Neural cell (in vitro differentiated cells): ENCODE measurements at regions not wholly inside any gene's neighbourhood (a gene's known extent, or its start where the extent isn't known, plus 50 kb on each side); places are given as distances from the start of the nearest gene placed in this dataset.

Source experiments
- H2AFZ ChIP-seq: fragments of 200-600, 300-800 bp; sonication (generic), shearing (Covaris generic); 2 replicates; pipeline ENCODE4 v1.6.0; 2014; ENCODE audit warnings: low read depth, mild to moderate bottlenecking, antibody characterized with exemption, low read length, moderate library complexity
- H3F3A ChIP-seq: fragments of 200-600 bp; shearing (Covaris generic); 2 replicates; pipeline ENCODE4 v1.6.1; 2016; ENCODE audit warnings: mild to moderate bottlenecking, moderate library complexity, mixed read lengths, antibody characterized with exemption, low read length; ENCODE audit not compliant: insufficient read depth, poor library complexity, severe bottlenecking
- H3K27ac ChIP-seq: fragments of 200-600, 300-800 bp; sonication (generic), shearing (Covaris generic); 2 replicates; pipeline ENCODE4 v1.5.1; 2014; ENCODE audit warnings: mild to moderate bottlenecking, low read length, moderate library complexity
- H3K27me3 ChIP-seq: fragments of 300-800, 200-600 bp; sonication (generic), shearing (Covaris generic); 2 replicates; pipeline ENCODE4 v1.6.0; 2014; ENCODE audit warnings: mild to moderate bottlenecking, low read depth, low read length, moderate library complexity; ENCODE audit not compliant: insufficient read depth
- H3K36me3 ChIP-seq: fragments of 300-800, 200-600 bp; sonication (generic), shearing (Covaris generic); 2 replicates; pipeline ENCODE4 v1.5.1; 2014; ENCODE audit warnings: mild to moderate bottlenecking, antibody characterized with exemption, low read length, moderate library complexity; ENCODE audit not compliant: insufficient read depth
- H3K4me2 ChIP-seq: fragments of 300-800, 200-600 bp; sonication (generic), shearing (Covaris generic); 2 replicates; pipeline ENCODE4 v1.6.0; 2014; ENCODE audit warnings: mild to moderate bottlenecking, low read length
- H3K4me3 ChIP-seq: fragments of 300-800, 200-600 bp; sonication (generic), shearing (Covaris generic); 2 replicates; pipeline ENCODE4 v1.5.1; 2014; ENCODE audit warnings: mild to moderate bottlenecking, low read length, moderate library complexity
- H3K79me2 ChIP-seq: fragments of 200-600 bp; shearing (Covaris generic); replicated peaks from 2 replicates; pipeline ENCODE4 v1.6.0; 2014; ENCODE audit warnings: mild to moderate bottlenecking, low read length, moderate library complexity; ENCODE audit not compliant: insufficient read depth
- H3K9ac ChIP-seq: fragments of 300-800, 200-600 bp; sonication (generic), shearing (Covaris generic); 2 replicates; pipeline ENCODE4 v1.6.1; 2016; ENCODE audit warnings: mild to moderate bottlenecking, low read length, mixed read lengths
- H3K9me2 ChIP-seq: fragments of 200-600 bp; shearing (Covaris generic); 2 replicates; pipeline ENCODE4 v1.6.1; 2016; ENCODE audit warnings: mild to moderate bottlenecking, low read length, mixed read lengths; ENCODE audit not compliant: insufficient read depth
- H3K9me3 ChIP-seq: fragments of 200-600, 300-800 bp; sonication (generic), shearing (Covaris generic); 2 replicates; pipeline ENCODE4 v1.6.1; 2016; ENCODE audit warnings: mild to moderate bottlenecking, mixed run types, low read length, moderate library complexity, mixed read lengths
- H4K20me1 ChIP-seq: fragments of 200-600 bp; shearing (Covaris generic); 2 replicates; pipeline ENCODE4 v1.6.1; 2016; ENCODE audit warnings: mild to moderate bottlenecking, mixed run types; ENCODE audit not compliant: insufficient read depth
- EP300 ChIP-seq: fragments of 450-650 bp; conservative IDR thresholded peaks from 2 replicates; pipeline ENCODE4 v1.6.1; 2014; ENCODE audit warnings: antibody characterized with exemption, mild to moderate bottlenecking, moderate library complexity; ENCODE audit not compliant: poor library complexity, severe bottlenecking
- EZH2 ChIP-seq: fragments of 200-600, 300-800 bp; shearing (Covaris generic), sonication (generic); IDR thresholded peaks from 2 replicates; pipeline ENCODE4 v1.6.1; 2014; ENCODE audit warnings: antibody characterized with exemption, low read length, borderline replicate concordance, mild to moderate bottlenecking; ENCODE audit not compliant: insufficient read depth, poor library complexity, severe bottlenecking
- MXI1 ChIP-seq: fragments of 450-650 bp; conservative IDR thresholded peaks from 2 replicates; pipeline ENCODE4 v1.6.1; 2014; ENCODE audit warnings: antibody characterized with exemption, mild to moderate bottlenecking; ENCODE audit not compliant: poor library complexity, severe bottlenecking
- POLR2AphosphoS5 ChIP-seq: IDR thresholded peaks from 2 replicates; pipeline ENCODE4 v1.6.1; 2012
- RAD21 ChIP-seq: fragments of 450-650 bp; conservative IDR thresholded peaks from 2 replicates; pipeline ENCODE4 v1.6.1; 2014; ENCODE audit warnings: antibody characterized with exemption, mild to moderate bottlenecking, moderate library complexity
- SMC3 ChIP-seq: fragments of 450-650 bp; conservative IDR thresholded peaks from 2 replicates; pipeline ENCODE4 v1.6.1; 2014; ENCODE audit warnings: antibody characterized with exemption, mild to moderate bottlenecking, moderate library complexity; ENCODE audit not compliant: poor library complexity
- TAF1 ChIP-seq: IDR thresholded peaks from 2 replicates; pipeline ENCODE4 v1.6.1; 2012; ENCODE audit warnings: low read depth
- TF ChIP-seq, protein P1 (sequence below): fragments of 450-650 bp; IDR thresholded peaks from 2 replicates; pipeline ENCODE4 v1.5.1; 2014; ENCODE audit warnings: antibody characterized with exemption, mild to moderate bottlenecking, moderate library complexity; ENCODE audit not compliant: poor library complexity, severe bottlenecking
- TF ChIP-seq, protein P2 (sequence below): IDR thresholded peaks from 2 replicates; pipeline ENCODE4 v1.6.1; 2012; ENCODE audit warnings: borderline replicate concordance

- no peak overlapping the region for H2AFZ ChIP-seq
- TF ChIP-seq, protein P1, sequence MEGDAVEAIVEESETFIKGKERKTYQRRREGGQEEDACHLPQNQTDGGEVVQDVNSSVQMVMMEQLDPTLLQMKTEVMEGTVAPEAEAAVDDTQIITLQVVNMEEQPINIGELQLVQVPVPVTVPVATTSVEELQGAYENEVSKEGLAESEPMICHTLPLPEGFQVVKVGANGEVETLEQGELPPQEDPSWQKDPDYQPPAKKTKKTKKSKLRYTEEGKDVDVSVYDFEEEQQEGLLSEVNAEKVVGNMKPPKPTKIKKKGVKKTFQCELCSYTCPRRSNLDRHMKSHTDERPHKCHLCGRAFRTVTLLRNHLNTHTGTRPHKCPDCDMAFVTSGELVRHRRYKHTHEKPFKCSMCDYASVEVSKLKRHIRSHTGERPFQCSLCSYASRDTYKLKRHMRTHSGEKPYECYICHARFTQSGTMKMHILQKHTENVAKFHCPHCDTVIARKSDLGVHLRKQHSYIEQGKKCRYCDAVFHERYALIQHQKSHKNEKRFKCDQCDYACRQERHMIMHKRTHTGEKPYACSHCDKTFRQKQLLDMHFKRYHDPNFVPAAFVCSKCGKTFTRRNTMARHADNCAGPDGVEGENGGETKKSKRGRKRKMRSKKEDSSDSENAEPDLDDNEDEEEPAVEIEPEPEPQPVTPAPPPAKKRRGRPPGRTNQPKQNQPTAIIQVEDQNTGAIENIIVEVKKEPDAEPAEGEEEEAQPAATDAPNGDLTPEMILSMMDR, result no peak
- TF ChIP-seq EZH2 (no peak), EP300 (no peak), POLR2AphosphoS5 (no peak), SMC3 (no peak), TAF1 (no peak), RAD21 (no peak), MXI1 (no peak)
- TF ChIP-seq, protein P2, sequence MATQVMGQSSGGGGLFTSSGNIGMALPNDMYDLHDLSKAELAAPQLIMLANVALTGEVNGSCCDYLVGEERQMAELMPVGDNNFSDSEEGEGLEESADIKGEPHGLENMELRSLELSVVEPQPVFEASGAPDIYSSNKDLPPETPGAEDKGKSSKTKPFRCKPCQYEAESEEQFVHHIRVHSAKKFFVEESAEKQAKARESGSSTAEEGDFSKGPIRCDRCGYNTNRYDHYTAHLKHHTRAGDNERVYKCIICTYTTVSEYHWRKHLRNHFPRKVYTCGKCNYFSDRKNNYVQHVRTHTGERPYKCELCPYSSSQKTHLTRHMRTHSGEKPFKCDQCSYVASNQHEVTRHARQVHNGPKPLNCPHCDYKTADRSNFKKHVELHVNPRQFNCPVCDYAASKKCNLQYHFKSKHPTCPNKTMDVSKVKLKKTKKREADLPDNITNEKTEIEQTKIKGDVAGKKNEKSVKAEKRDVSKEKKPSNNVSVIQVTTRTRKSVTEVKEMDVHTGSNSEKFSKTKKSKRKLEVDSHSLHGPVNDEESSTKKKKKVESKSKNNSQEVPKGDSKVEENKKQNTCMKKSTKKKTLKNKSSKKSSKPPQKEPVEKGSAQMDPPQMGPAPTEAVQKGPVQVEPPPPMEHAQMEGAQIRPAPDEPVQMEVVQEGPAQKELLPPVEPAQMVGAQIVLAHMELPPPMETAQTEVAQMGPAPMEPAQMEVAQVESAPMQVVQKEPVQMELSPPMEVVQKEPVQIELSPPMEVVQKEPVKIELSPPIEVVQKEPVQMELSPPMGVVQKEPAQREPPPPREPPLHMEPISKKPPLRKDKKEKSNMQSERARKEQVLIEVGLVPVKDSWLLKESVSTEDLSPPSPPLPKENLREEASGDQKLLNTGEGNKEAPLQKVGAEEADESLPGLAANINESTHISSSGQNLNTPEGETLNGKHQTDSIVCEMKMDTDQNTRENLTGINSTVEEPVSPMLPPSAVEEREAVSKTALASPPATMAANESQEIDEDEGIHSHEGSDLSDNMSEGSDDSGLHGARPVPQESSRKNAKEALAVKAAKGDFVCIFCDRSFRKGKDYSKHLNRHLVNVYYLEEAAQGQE, result no peak
Observed at GRCh38 chr2:187748958-187749357, 194.7 kb upstream of the TFPI start.

GRCh38 chr2:187749804-187750431 lies 195.7 kb upstream of the TFPI start:
- H3K27me3 ChIP-seq, result no peaks in the 10 kb centered on the region
- H3K4me2 ChIP-seq, result no peak overlapping the region
- no peaks in the 10 kb centered on the region for H3K9me3 ChIP-seq
- no peaks in the 10 kb centered on the region for H3F3A ChIP-seq
- TF ChIP-seq POLR2AphosphoS5, result no peak
- H2AFZ ChIP-seq, result no peak overlapping the region
- H3K4me3 ChIP-seq, result no peak overlapping the region
- no peaks in the 10 kb centered on the region for H3K9me2 ChIP-seq
- no peaks in the 10 kb centered on the region for H3K79me2 ChIP-seq
- no peak overlapping the region for H3K27ac ChIP-seq
- no peak overlapping the region for H3K9ac ChIP-seq
- no peaks in the 10 kb centered on the region for H4K20me1 ChIP-seq
- no peaks in the 10 kb centered on the region for H3K36me3 ChIP-seq

More at GRCh38 chr2:187748958-187749357, 194.7 kb upstream of the TFPI start:
- no peak overlapping the region for H3K27ac ChIP-seq
- H3K9ac ChIP-seq, result no peak overlapping the region
- no peaks in the 10 kb centered on the region for H3F3A ChIP-seq
- no peaks in the 10 kb centered on the region for H4K20me1 ChIP-seq
- no peak overlapping the region for H3K4me3 ChIP-seq
- H3K36me3 ChIP-seq, result no peaks in the 10 kb centered on the region
- H3K4me2 ChIP-seq, result no peak overlapping the region
- H3K9me2 ChIP-seq, result no peaks in the 10 kb centered on the region
- no peaks in the 10 kb centered on the region for H3K27me3 ChIP-seq
- no peaks in the 10 kb centered on the region for H3K9me3 ChIP-seq
- H3K79me2 ChIP-seq, result no peaks in the 10 kb centered on the region

DNA sequence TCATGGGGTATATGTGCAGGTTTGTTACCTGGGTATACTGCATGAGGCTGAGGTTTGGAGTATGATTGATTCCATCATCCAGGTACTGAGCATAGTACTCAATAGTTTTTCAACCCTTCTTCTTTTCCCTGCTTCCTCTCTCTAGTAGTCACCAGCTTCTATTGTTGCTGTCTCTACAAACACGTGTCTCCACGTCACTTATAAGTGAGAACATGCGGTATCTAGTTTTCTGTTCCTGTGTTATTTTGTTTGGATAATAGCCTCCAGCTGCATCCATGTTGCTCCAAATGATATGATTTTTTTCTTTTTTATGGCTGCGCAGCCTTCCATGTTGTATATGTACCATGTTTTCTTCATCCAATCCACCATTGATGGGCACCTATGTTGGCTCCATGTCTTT lies 214.8 kb upstream of the TFPI start:
- TF ChIP-seq TAF1 (no peak), RAD21 (no peak), EZH2 (no peak), POLR2AphosphoS5 (no peak), SMC3 (no peak), MXI1 (no peak), EP300 (no peak)
- TF ChIP-seq, protein P1, result no peak
- TF ChIP-seq, protein P2, result no peak
- Histone ChIP-seq H3K27me3 (no peaks in the 10 kb centered on the region), H3K36me3 (no peaks in the 10 kb centered on the region), H3K27ac (no peak overlapping the region), H3F3A (no peaks in the 10 kb centered on the region), H3K9me3 (no peaks in the 10 kb centered on the region), H3K4me2 (no peak overlapping the region), H3K4me3 (no peak overlapping the region), H3K9me2 (no peaks in the 10 kb centered on the region), H4K20me1 (no peaks in the 10 kb centered on the region), H3K79me2 (no peaks in the 10 kb centered on the region), H3K9ac (no peak overlapping the region), H2AFZ (no peak overlapping the region)
